Bronchial epithelial cell (primary cell): ENCODE measurements at regions not wholly inside any gene's neighbourhood (a gene's known extent, or its start where the extent isn't known, plus 50 kb on each side); places are given as distances from the start of the nearest gene placed in this dataset.

Experiments used
- DNase-seq: peaks from one replicate; pipeline ENCODE4 v3.0.0-alpha.2; 2010; ENCODE audit warnings: low read depth
- FAIRE-seq: peaks from 2 replicates; lab custom pipeline; 2011; peaks lifted over from hg19 to GRCh38; lab: Jason Lieb, UNC
- H3K27me3 ChIP-seq: 2 replicates; pipeline ENCODE4 v1.5.1; 2011; ENCODE audit warnings: low read length; ENCODE audit not compliant: control insufficient read depth, insufficient read depth
- H3K36me3 ChIP-seq: 2 replicates; pipeline ENCODE4 v1.5.1; 2011; ENCODE audit warnings: low read length; ENCODE audit not compliant: control insufficient read depth, insufficient read depth
- H3K4me3 ChIP-seq: 2 replicates; pipeline ENCODE4 v1.5.1; 2011; ENCODE audit warnings: mild to moderate bottlenecking, low read depth, low read length, control low read depth
- CTCF ChIP-seq: IDR thresholded peaks from 2 replicates; pipeline ENCODE4 v1.5.1; 2011; ENCODE audit warnings: mild to moderate bottlenecking, moderate library complexity, low read length, control low read depth, inconsistent platforms; ENCODE audit not compliant: insufficient read depth, severe bottlenecking

- TF ChIP-seq CTCF: no peak
- FAIRE-seq (no peak), DNase-seq (peak; percentile 56)
- H3K4me3 ChIP-seq: no peak overlapping the region
- H3K27me3 ChIP-seq: no peaks in the 10 kb centered on the region
- no peaks in the 10 kb centered on the region for H3K36me3 ChIP-seq
Measured at GRCh38 chr6:9062596-9062995, 627.3 kb upstream of the SLC35B3 start.

- TF ChIP-seq CTCF: no peak
- DNase-seq (no peak), FAIRE-seq (no peak)
- Histone ChIP-seq H3K36me3 (no peaks in the 10 kb centered on the region), H3K27me3 (no peaks in the 10 kb centered on the region), H3K4me3 (no peak overlapping the region)
Measured at GRCh38 chr6:9057937-9058336, 622.6 kb upstream of the SLC35B3 start.

- no peak for FAIRE-seq
- Histone ChIP-seq H3K4me3 (no peak overlapping the region), H3K27me3 (no peaks in the 10 kb centered on the region), H3K36me3 (no peaks in the 10 kb centered on the region)
- no peak for DNase-seq
- TF ChIP-seq CTCF: no peak
Measured at GRCh38 chr6:9056556-9056955, 621.2 kb upstream of the SLC35B3 start.

- Histone ChIP-seq H3K27me3 (no peaks in the 10 kb centered on the region), H3K4me3 (no peak overlapping the region), H3K36me3 (no peaks in the 10 kb centered on the region)
- DNase-seq (no peak), FAIRE-seq (no peak)
- TF ChIP-seq CTCF: no peak
Measured at GRCh38 chr6:9044426-9044825, 609.1 kb upstream of the SLC35B3 start.

GRCh38 chr6:9040718-9041117 is 605.4 kb upstream of the SLC35B3 start:
- FAIRE-seq (no peak), DNase-seq (no peak)
- Histone ChIP-seq H3K27me3 (no peaks in the 10 kb centered on the region), H3K4me3 (no peak overlapping the region), H3K36me3 (no peaks in the 10 kb centered on the region)
- TF ChIP-seq CTCF: no peak

GRCh38 chr6:9039258-9039657 is 603.9 kb upstream of the SLC35B3 start:
- Histone ChIP-seq H3K27me3 (no peaks in the 10 kb centered on the region), H3K4me3 (no peak overlapping the region), H3K36me3 (no peaks in the 10 kb centered on the region)
- FAIRE-seq (peak; percentile 60), DNase-seq (no peak)
- no peak for TF ChIP-seq CTCF
